HG03066 (cell line): ENCODE measurements at regions not wholly inside any gene's neighbourhood (a gene's known extent, or its start where the extent isn't known, plus 50 kb on each side); places are given as distances from the start of the nearest gene placed in this dataset.

Source experiments
- ATAC-seq: cut with Tn5 transposase; IDR thresholded peaks from one replicate; pipeline ENCODE4 v1.9.1; 2021; ENCODE audit warnings: low read depth; ENCODE audit not compliant: unreplicated experiment

GRCh38 chr3:102078401-102078800 lies 229.1 kb downstream of the NFKBIZ start:
- ATAC-seq: no peak

DNA sequence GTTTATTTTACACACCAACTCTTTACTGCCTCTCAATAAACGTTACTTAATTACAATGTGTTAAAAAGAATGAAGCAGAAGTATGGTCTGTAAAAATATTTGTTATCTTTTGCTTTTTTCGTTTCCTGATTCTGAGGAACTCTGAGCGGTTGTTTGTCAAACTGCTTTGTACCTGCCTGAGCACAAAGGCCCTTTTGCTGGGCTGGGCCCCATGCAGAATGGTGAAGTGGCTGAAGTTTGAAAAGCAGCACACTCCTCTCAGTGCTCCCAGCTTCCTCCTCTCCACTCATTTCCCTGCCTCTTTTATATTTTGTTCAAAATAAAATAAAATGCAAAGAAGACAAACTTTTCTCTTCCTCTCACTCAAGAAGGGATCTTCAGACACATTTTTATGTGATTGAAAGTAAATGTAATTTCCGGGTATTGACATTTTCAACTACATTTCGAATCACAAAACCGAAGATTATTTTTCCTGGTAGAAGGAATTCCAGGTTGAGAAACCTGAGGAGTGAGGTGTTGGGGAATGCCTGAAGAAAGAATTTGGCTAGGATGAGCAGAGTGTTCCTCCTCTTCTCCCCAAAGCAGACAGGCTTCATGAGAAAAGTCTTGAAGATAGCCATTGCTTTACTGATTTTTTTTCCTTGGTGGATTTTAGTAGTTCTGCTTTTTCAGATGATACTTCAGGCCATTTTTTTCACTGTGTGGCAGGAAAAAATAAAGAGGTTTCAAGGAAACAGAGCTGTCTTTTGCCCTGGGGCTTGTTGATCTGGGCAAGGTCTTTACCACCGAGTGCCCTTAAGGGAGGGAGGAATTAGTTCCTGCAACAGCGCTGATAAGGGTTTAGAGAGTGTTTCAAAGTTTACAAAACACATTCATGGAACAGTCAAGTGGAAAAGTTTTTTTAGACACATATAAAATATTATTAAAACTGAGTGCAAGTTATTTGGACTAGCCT lies 229.8 kb downstream of the NFKBIZ start:
- ATAC-seq: no peak

GRCh38 chr3:102079809-102080197 lies 230.5 kb downstream of the NFKBIZ start:
- no peak for ATAC-seq

DNA sequence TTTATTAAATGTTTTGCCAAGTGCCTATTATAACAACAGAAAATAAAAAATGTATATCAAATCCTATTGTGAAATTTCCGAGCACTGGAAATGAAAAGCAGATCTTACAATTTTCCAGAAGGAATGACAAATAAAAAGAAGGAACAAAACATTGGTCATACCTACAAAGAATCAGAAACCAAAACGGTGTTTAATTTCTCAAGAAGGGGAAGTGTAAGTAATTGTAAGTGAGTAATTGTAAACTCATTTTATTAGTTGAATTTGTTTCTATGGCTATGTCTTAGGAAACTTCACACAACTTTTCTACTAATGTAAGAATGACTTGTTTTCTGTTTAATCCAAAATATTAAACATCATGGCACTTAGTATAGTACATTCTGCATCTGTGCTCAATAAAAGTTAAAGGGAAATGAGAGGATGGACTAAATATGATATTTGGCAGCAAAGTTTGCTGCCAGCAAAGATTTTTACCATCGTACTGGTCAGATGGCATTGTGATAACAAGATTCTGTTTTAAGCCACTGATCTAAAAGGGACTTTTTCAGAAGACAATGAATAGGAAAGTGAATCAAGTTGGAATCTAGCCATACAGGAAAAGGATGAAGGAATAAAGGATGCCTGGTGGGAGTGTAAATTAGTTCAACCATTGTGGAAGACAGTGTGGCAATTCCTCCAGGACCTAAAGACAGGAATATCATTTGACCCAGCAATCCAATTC lies 232.4 kb downstream of the NFKBIZ start:
- no peak for ATAC-seq

DNA sequence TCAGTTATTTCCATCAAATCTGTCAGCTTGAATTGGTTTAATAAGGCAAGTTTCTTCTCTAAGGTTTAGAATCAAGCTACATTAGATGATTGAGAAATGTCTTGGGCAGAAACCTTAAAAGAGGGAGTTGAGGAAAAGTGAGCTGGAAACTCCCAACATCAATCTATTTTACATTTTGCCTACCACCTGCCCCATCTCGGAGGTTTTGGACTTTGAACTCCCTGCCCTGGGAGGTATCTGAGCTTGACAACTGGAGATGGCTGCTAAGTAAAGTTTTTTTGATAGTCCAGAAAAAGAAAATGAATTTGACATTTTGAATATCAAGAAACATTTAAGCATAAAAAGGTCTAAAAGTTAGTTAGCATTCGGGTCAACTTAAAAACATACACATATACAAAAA lies 234.2 kb downstream of the NFKBIZ start:
- ATAC-seq: no peak

DNA sequence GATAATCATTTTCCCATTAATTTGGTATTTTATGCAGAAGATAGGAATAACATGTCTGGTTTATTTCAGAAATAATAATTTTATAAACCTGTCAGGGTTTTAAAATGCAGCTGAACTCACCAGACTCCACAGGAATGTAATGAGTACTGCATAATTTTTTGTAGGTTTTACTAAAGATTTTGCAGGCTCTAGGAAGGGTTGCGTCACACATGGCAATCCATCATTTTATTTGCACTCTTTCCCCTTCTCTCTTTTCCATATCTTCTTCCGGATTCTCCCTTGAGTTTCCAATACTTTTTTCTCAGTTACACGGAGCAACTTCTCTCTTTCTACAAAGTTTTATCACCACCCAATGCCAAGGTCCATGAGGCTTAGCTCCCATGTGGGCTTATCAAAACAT lies 234.7 kb downstream of the NFKBIZ start:
- no peak for ATAC-seq

DNA sequence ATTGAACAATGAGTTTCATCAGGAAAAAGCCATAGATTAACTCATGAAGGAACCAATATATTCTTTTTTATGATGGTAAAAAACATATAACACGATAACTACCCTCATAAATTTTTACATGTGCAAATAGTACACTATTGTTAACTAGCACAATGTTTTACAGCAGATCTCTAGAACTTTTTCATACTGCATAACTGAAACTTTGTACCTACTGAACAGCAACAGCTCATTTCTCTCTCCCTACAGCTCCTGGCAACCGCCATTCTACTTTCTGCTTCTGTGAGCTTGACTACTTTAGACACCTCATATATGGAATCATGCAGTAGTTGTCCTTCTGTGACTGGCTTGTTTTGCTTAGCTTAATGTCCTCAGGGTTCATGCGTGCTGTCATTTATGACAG lies 235.4 kb downstream of the NFKBIZ start:
- no peak for ATAC-seq

DNA sequence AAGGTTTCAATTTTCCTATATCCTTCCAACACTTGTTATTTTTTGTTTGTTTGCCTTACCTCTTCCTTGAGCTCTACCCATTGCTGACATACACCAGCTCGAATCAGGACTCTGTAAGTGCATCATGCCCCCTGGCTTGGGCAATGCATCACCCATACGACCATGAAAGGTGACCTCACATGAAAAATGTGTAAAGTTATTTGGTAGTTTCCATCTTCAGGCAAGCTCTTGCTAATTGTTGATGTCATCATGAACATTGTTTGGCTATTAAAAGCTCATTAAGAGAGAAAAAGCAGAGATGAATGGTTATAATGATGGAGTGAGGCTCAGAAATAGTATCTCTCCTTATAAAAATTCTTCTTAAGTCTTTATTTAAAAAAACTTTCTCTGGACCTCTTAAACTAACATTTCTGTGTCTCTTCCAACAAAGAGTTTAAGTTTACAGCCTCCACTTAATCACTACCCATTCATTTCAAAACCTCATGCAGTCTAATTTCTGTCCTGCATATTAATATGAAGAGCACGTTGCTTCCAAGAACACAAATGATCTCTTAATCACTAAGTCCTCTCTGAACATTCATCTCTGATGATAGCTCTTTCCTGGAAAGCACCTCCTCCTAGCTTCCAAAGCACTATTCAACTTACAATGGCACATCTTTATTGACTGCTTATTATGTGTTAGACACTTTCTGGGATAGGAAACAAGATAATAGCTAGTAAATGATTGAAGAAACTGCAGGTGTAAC lies 236.3 kb downstream of the NFKBIZ start:
- no peak for ATAC-seq

- ATAC-seq: no peak
These were observed 237.9 kb downstream of the NFKBIZ start for GRCh38 chr3:102087236-102087635.

DNA sequence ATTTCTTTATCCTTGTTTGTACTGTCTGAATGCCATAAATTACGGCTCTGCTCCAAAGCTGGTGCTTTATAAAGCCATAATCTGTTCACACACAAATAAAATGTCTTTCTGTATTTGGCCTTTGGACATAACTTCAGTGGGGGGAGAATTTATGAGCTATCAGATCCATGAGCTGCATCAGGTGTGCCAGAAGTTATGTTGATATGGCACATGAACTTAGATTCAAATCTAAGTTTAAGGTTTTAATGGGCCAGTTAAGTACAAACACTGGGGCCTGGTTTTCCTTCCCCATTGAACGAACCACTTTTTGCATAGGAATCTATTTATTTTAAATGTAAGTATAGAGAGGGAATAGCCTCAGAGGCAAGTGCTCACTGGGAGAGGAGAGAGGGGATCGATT lies 239.9 kb downstream of the NFKBIZ start:
- no peak for ATAC-seq

DNA sequence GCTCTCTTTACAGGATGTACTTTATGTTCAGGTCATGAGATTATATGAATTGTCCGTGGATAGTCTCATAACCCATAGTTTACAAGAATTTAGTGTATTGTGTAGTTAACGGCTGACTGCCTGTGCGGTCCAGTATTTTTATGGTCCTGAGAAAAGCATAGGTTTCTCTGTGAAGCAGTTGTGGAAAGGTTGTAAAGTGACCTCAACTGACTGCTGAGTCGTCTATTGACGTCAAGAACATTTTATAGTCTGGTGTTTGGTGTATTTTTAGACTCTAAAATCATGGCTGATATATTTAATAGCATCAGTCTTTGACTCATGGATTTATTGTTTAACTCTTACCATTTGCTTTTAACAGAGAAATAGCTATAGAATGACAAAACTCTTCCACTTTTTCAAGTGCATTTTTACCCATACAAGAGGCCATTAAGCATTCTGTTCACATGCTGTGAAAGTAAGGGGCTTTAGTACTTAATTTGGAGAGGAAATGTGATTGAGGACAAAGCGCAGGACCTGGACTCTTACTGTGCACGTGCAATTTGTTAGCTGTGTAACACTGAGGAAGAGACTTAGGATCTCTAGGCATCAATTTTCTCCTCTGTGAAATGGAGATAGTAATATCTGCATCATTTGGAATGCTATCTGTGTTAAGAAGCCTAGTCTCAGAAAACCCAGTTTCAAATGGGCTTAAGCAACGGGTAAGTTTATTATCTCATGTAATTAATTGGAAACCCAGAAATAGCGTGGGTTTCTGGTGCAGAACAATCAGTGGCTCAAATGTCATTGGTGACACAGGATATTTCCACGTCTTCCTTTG lies 240.8 kb downstream of the NFKBIZ start:
- no peak for ATAC-seq

DNA sequence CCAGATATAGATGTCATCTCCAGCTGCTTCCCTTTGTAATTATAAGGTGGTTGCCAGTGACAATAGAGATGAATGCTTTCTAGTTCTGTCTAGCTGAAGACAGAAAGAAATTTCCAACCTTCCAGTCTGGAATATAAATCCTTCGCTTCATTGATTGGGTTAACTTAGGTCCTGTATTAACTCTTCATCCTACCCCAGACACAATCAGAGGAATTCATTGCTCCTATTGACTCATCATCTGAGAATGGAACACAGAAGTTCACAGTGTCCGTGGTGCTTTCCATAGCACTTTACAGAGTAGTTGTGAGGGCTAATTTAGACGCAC lies 241.4 kb downstream of the NFKBIZ start:
- ATAC-seq: no peak

GRCh38 chr3:102091358-102091757 lies 242.0 kb downstream of the NFKBIZ start:
- ATAC-seq: no peak

DNA sequence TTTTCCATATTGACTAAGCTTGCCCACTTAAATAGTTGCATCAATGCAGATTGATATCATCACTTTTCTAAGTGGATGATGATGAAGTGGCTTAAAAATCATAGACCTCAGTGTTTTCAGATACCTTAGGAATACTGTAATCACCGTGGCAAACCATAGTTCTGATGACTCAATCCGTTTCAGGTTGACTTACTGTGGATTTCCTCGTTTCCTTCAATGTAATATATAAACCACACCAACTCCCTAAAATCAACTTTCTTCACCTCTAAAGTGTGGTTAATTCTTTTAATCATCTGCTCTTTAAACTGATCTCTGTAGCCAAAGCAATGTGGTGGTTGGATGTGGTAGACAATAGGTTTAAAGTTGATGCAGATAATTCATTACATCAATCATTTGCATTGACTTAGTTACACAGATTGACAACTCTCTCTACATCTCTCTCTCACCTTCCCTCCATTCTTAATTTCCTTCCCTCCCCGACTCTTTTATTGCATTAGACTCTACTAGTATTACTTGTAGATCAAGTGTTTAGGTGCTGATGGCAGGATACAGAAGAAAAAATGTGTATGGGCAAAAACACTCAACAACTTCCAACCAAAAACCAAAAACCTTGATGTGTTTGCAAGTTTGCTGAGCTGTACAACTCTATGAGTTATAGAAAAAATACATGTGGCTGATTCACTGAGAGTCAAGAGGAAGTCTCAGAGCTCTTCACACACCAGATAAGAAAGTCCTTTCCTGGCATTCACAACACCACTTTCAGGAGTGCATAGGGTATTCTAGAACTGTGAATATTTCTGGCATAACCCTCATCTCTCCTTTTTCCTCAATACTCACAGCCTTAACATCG lies 243.5 kb downstream of the NFKBIZ start:
- ATAC-seq: no peak

DNA sequence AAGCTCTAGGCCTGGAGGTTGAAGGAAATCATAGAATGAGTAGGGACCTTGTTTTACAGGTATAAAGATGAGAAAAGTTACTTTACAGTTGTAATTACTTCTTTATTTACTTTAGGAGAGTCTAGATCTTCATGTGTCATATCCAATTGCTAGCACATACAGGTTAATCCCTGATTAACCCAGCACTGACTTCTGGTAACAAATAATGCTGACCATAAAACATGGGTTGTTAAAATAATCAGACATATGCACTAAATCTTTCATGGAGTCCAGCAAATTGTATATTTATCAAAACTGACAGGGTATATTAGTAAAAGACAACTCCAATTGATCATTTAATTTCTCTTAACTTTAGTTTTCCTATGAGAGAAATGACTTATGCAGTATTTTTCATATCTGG lies 245.2 kb downstream of the NFKBIZ start:
- no peak for ATAC-seq

DNA sequence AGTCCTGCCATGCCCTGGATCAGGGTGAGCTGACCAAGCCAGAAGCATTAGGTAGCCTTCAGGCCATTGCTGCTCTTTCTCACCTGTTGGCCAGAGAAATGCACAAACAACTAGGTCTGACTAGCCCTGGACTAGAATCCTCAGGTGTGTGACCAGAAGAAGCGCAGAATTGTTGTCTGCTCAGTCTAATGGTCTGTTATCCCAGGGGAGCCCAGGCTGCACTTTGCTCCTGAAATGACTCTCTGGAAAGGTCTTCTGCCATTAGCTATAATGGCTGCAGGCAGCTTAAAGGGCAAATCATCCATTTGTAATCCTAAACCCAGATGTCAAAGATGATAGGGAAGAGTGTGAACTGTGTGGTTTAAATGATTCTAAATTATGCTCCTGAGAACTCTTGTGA lies 246.1 kb downstream of the NFKBIZ start:
- ATAC-seq: no peak

DNA sequence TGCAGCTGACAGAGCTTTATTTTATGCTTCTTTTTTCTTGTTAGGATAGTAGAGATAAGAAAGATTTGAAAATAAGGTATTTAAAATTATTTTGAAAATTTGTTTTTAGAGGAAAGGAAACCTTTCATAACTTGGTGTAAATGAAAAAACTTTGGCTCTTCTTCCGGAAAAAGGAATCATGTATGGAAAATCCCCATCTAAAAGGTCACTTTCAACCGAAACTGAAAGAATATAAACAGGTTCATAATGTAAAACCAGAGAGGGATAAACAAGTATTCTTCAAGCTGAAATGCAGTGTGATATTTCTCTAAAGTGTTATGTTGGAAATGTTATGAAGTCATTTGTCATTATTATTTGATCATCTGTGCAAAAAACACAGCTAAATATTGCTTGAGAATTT lies 246.8 kb downstream of the NFKBIZ start:
- no peak for ATAC-seq

GRCh38 chr3:102098130-102098885 lies 249.0 kb downstream of the NFKBIZ start:
- no peak for ATAC-seq

GRCh38 chr3:102099913-102100312 lies 250.6 kb downstream of the NFKBIZ start:
- ATAC-seq: no peak
